DOHH2 (cell line): ENCODE measurements at regions not wholly inside any gene's neighbourhood (a gene's known extent, or its start where the extent isn't known, plus 50 kb on each side); places are given as distances from the start of the nearest gene placed in this dataset.

Experiments
- H3F3A ChIP-seq: fragments of 200-600 bp; sonication (generic), shearing (Covaris generic); 2 replicates; pipeline ENCODE4 v1.6.0; 2016; ENCODE audit warnings: antibody characterized with exemption, mild to moderate bottlenecking; ENCODE audit not compliant: control insufficient read depth, insufficient read depth
- H3K27ac ChIP-seq: fragments of 200-600 bp; sonication (generic); 2 replicates; pipeline ENCODE4 v1.5.1; 2014; ENCODE audit warnings: low read depth, mild to moderate bottlenecking, low read length, moderate library complexity
- H3K27me3 ChIP-seq: fragments of 200-600 bp; sonication (generic); 2 replicates; pipeline ENCODE4 v1.6.1; 2014; ENCODE audit warnings: mild to moderate bottlenecking, low read length, mixed read lengths; ENCODE audit not compliant: control insufficient read depth
- H3K36me3 ChIP-seq: fragments of 200-600 bp; sonication (generic); 2 replicates; pipeline ENCODE4 v1.6.1; 2014; ENCODE audit warnings: mild to moderate bottlenecking, low read length, moderate library complexity, mixed read lengths; ENCODE audit not compliant: control insufficient read depth
- H3K4me1 ChIP-seq: fragments of 200-600 bp; sonication (generic); 2 replicates; pipeline ENCODE4 v1.6.1; 2014; ENCODE audit warnings: mild to moderate bottlenecking, low read length, mixed read lengths; ENCODE audit not compliant: control insufficient read depth
- H3K4me2 ChIP-seq: fragments of 200-600 bp; sonication (generic); 2 replicates; pipeline ENCODE4 v1.6.0; 2014; ENCODE audit warnings: mild to moderate bottlenecking, low read length, moderate library complexity
- H3K4me3 ChIP-seq: fragments of 200-600 bp; sonication (generic); 2 replicates; pipeline ENCODE4 v1.5.1; 2014; ENCODE audit warnings: mild to moderate bottlenecking, low read length, mixed read lengths
- H3K79me2 ChIP-seq: fragments of 200-600 bp; sonication (generic); 2 replicates; pipeline ENCODE4 v1.6.1; 2014; ENCODE audit warnings: mild to moderate bottlenecking, low read length, mixed read lengths; ENCODE audit not compliant: control insufficient read depth
- H3K9me2 ChIP-seq: fragments of 200-600 bp; sonication (generic); replicated peaks from 2 replicates; pipeline ENCODE4 v1.6.1; 2014; ENCODE audit warnings: mild to moderate bottlenecking, low read length, mixed read lengths; ENCODE audit not compliant: control insufficient read depth
- H3K9me3 ChIP-seq: fragments of 200-600 bp; sonication (generic); 2 replicates; pipeline ENCODE4 v1.6.1; 2014; ENCODE audit warnings: antibody characterized with exemption, low read length, mixed read lengths; ENCODE audit not compliant: control insufficient read depth, insufficient read depth
- H4K20me1 ChIP-seq: fragments of 200-600 bp; sonication (generic); 2 replicates; pipeline ENCODE4 v1.6.0; 2014; ENCODE audit warnings: low read depth, mild to moderate bottlenecking, antibody characterized with exemption, low read length, moderate library complexity; ENCODE audit not compliant: control insufficient read depth, insufficient read depth
- CTCF ChIP-seq: fragments of 200-600 bp; sonication (generic); IDR thresholded peaks from one replicate; pipeline ENCODE4 v1.5.1; 2014; ENCODE audit warnings: antibody characterized with exemption, mild to moderate bottlenecking, low read depth, low read length; ENCODE audit not compliant: poor library complexity, severe bottlenecking
- EZH2phosphoT487 ChIP-seq: fragments of 200-600 bp; sonication (generic); IDR thresholded peaks from 2 replicates; pipeline ENCODE4 v1.6.1; 2017; ENCODE audit warnings: borderline replicate concordance, mild to moderate bottlenecking, antibody characterized with exemption, low read length, moderate library complexity, mixed read lengths

GRCh38 chr2:160634436-160634835 is 140.8 kb upstream of the RBMS1 start:
- peaks cover 2% of the 10 kb centered on the region; the same call in 1 of the 2 replicates for H3K9me3 ChIP-seq
- no peaks in the 10 kb centered on the region for H3K9me2 ChIP-seq
- no peaks in the 10 kb centered on the region for H4K20me1 ChIP-seq
- no peak for TF ChIP-seq CTCF
- TF ChIP-seq EZH2phosphoT487, result no peak
- no peak overlapping the region for H3K4me3 ChIP-seq
- no peak overlapping the region for H3K27ac ChIP-seq
- H3K27me3 ChIP-seq, result no peaks in the 10 kb centered on the region
- H3K79me2 ChIP-seq, result no peaks in the 10 kb centered on the region
- no peak overlapping the region for H3K4me2 ChIP-seq
- no peaks in the 10 kb centered on the region for H3K4me1 ChIP-seq
- no peaks in the 10 kb centered on the region for H3F3A ChIP-seq
- no peaks in the 10 kb centered on the region for H3K36me3 ChIP-seq

GRCh38 chr2:160635488-160635887 is 141.9 kb upstream of the RBMS1 start:
- no peak for TF ChIP-seq CTCF
- no peak for TF ChIP-seq EZH2phosphoT487
- Histone ChIP-seq H3K4me1 (no peaks in the 10 kb centered on the region), H3F3A (no peaks in the 10 kb centered on the region), H3K27ac (no peak overlapping the region), H3K9me2 (no peaks in the 10 kb centered on the region), H3K4me3 (no peak overlapping the region), H3K9me3 (peaks cover 6% of the 10 kb centered on the region; the same call in 1 of the 2 replicates), H3K36me3 (no peaks in the 10 kb centered on the region), H3K27me3 (no peaks in the 10 kb centered on the region), H4K20me1 (no peaks in the 10 kb centered on the region), H3K4me2 (no peak overlapping the region), H3K79me2 (no peaks in the 10 kb centered on the region)

- peaks cover 6% of the 10 kb centered on the region; the same call in 1 of the 2 replicates for H3K9me3 ChIP-seq
- H3K4me3 ChIP-seq, result no peak overlapping the region
- no peak overlapping the region for H3K4me2 ChIP-seq
- TF ChIP-seq CTCF (no peak), EZH2phosphoT487 (no peak)
- no peak overlapping the region for H3K27ac ChIP-seq
- no peaks in the 10 kb centered on the region for H3K4me1 ChIP-seq
- no peaks in the 10 kb centered on the region for H3K79me2 ChIP-seq
- H3K36me3 ChIP-seq, result no peaks in the 10 kb centered on the region
- no peaks in the 10 kb centered on the region for H3K9me2 ChIP-seq
- no peaks in the 10 kb centered on the region for H3K27me3 ChIP-seq
- H3F3A ChIP-seq, result no peaks in the 10 kb centered on the region
- H4K20me1 ChIP-seq, result no peaks in the 10 kb centered on the region
Measured at GRCh38 chr2:160639472-160639871, 145.9 kb upstream of the RBMS1 start.
